HEK293 (cell line): ENCODE measurements at regions not wholly inside any gene's neighbourhood (a gene's known extent, or its start where the extent isn't known, plus 50 kb on each side); places are given as distances from the start of the nearest gene placed in this dataset.

Source experiments
- CTCF ChIP-seq: fragments of 450-650 bp; formaldehyde crosslinking; IDR thresholded peaks from 2 replicates; pipeline ENCODE4 v1.5.1; 2016; ENCODE audit warnings: missing biosample characterization, missing genetic modification characterization
- TCF7L2 ChIP-seq: IDR thresholded peaks from 2 replicates; pipeline ENCODE4 v1.6.1; 2011; ENCODE audit warnings: low read depth, mild to moderate bottlenecking, inconsistent platforms, low read length, moderate library complexity, borderline replicate concordance
- YY1 ChIP-seq: fragments of 450-650 bp; formaldehyde crosslinking; IDR thresholded peaks from 2 replicates; pipeline ENCODE4 v1.5.1; 2018; ENCODE audit warnings: missing biosample characterization, missing genetic modification characterization
- ZNF423 ChIP-seq: fragments of 450-650 bp; formaldehyde crosslinking; IDR thresholded peaks from 2 replicates; pipeline ENCODE4 v1.5.1; 2016; ENCODE audit warnings: missing biosample characterization, missing genetic modification characterization
- ZNF433 ChIP-seq: fragments of 450-650 bp; formaldehyde crosslinking; IDR thresholded peaks from 2 replicates; pipeline ENCODE4 v1.5.1; 2016; ENCODE audit warnings: missing biosample characterization, missing genetic modification characterization, low read depth
- ZNF777 ChIP-seq: fragments of 450-650 bp; formaldehyde crosslinking; IDR thresholded peaks from 2 replicates; pipeline ENCODE4 v1.5.1; 2017; ENCODE audit warnings: missing biosample characterization, missing genetic modification characterization, borderline replicate concordance

- TF ChIP-seq YY1 (no peak), ZNF423 (no peak), TCF7L2 (no peak), ZNF433 (tag by site-specific recombination) (no peak), CTCF (no peak), ZNF777 (tag by site-specific recombination) (no peak)
These were observed 104.0 kb upstream of the OLIG2 start for GRCh38 chr21:32921632-32922230.
